Gastroesophageal sphincter (tissue), 3 donors: ENCODE measurements at regions not wholly inside any gene's neighbourhood (a gene's known extent, or its start where the extent isn't known, plus 50 kb on each side); places are given as distances from the start of the nearest gene placed in this dataset.

ENCODE experiments used
- CTCF ChIP-seq, 4 experiments: fragments of 200-600 bp in 2 of 4; fragments of 450-650 bp in 2 of 4; sonication (generic) in 1 of 4; IDR thresholded peaks; one replicate each; pipeline ENCODE4 v1.5.1; 2017 to 2019; ENCODE audit warnings: antibody characterized with exemption in 4 of 4, mild to moderate bottlenecking in 2 of 4, moderate library complexity in 2 of 4
- EP300 ChIP-seq: sonication (generic); formaldehyde crosslinking; IDR thresholded peaks from one replicate; pipeline ENCODE4 v1.6.1; 2017; ENCODE audit warnings: antibody characterized with exemption, mild to moderate bottlenecking
- POLR2A ChIP-seq, 2 donors: fragments of 450-650 bp; IDR thresholded peaks; one replicate each; pipeline ENCODE4 v1.6.1; 2017; ENCODE audit warnings: antibody characterized with exemption in 2 of 2, mild to moderate bottlenecking in 2 of 2, moderate library complexity in 1 of 2
- POLR2AphosphoS5 ChIP-seq: sonication (generic); formaldehyde crosslinking; IDR thresholded peaks from one replicate; pipeline ENCODE4 v1.6.1; 2017; ENCODE audit warnings: antibody characterized with exemption

GRCh38 chr2:4674007-4674406, 970.6 kb downstream of the DCDC2C start:
- TF ChIP-seq POLR2A (IDR thresholded peaks at IDR 0.05) (no peak), CTCF (IDR thresholded peaks at IDR 0.05) (no peak), EP300 (no peak), POLR2AphosphoS5 (no peak)
